ENCODE measurements at regions not wholly inside any gene's neighbourhood (a gene's known extent, or its start where the extent isn't known, plus 50 kb on each side); places are given as distances from the start of the nearest gene placed in this dataset.

- Histone ChIP-seq H3K36me3 (replicated peaks in 1 of 2; ENCODE audit: insufficient read depth in 1 of 2, low read depth in 2 of 2) (no peaks in the 10 kb centered on the region), H3K27ac (no peak overlapping the region), H3K27me3 (no peaks in the 10 kb centered on the region), H3K4me3 (no peak overlapping the region), H3K9me3 (no peaks in the 10 kb centered on the region), H3K4me1 (peaks cover 14% of the 10 kb centered on the region)
- TF ChIP-seq CTCF (IDR thresholded peaks at IDR 0.05) = no peak
- TF ChIP-seq POLR2A (IDR thresholded peaks at IDR 0.05) = no peak
- DNase-seq (no peak), ATAC-seq (no peak)
- intact Hi-C loops (cut with DNase I) = no loop called here
- WGBS, 2 donors = 91 to 94% methylated on average over 11 of the region's 11 CpGs
These were observed 224.4 kb downstream of the TM9SF2 start for GRCh38 chr13:99725644-99726043.

GRCh38 chr13:99724633-99725517 lies 223.6 kb downstream of the TM9SF2 start:
- no peak for DNase-seq
- Histone ChIP-seq H3K27ac (no peak overlapping the region), H3K4me1 (peaks cover 14% of the 10 kb centered on the region), H3K4me3 (no peak overlapping the region), H3K36me3 (replicated peaks in 1 of 2; ENCODE audit: insufficient read depth in 1 of 2, low read depth in 2 of 2) (no peaks in the 10 kb centered on the region), H3K27me3 (no peaks in the 10 kb centered on the region), H3K9me3 (no peaks in the 10 kb centered on the region)
- TF ChIP-seq POLR2A (IDR thresholded peaks at IDR 0.05) = no peak
- no peak for TF ChIP-seq CTCF (IDR thresholded peaks at IDR 0.05)
- intact Hi-C loops (cut with DNase I) = no loop called here
- ATAC-seq = no peak
- WGBS, 2 donors = 95% methylated on average over 16 of the region's 16 CpGs

- intact Hi-C loops (cut with DNase I) = no loop called here
- peaks cover 14% of the 10 kb centered on the region for H3K4me1 ChIP-seq
These were observed 222.6 kb downstream of the TM9SF2 start for GRCh38 chr13:99723878-99724277.

GRCh38 chr13:99722931-99723330 lies 221.7 kb downstream of the TM9SF2 start:
- Histone ChIP-seq H3K4me1 (peaks cover 14% of the 10 kb centered on the region), H3K27ac (no peak overlapping the region), H3K36me3 (replicated peaks in 1 of 2; ENCODE audit: insufficient read depth in 1 of 2, low read depth in 2 of 2) (no peaks in the 10 kb centered on the region), H3K27me3 (no peaks in the 10 kb centered on the region), H3K4me3 (no peak overlapping the region), H3K9me3 (no peaks in the 10 kb centered on the region)
- peak; percentile 15 to 46 (median 22) for DNase-seq
- intact Hi-C loops (cut with DNase I) = no loop called here
- peak; percentile 53 for ATAC-seq
- TF ChIP-seq CTCF (IDR thresholded peaks at IDR 0.05) (no peak), POLR2A (IDR thresholded peaks at IDR 0.05) (no peak)
- WGBS, 2 donors = 13 to 17% methylated on average over 7 of the region's 7 CpGs

More at GRCh38 chr13:99723878-99724277, 222.6 kb downstream of the TM9SF2 start:
- WGBS, 2 donors = 88 to 91% methylated on average over 3 of the region's 3 CpGs
- Histone ChIP-seq H3K9me3 (no peaks in the 10 kb centered on the region), H3K4me3 (no peak overlapping the region), H3K27me3 (no peaks in the 10 kb centered on the region), H3K36me3 (replicated peaks in 1 of 2; ENCODE audit: insufficient read depth in 1 of 2, low read depth in 2 of 2) (no peaks in the 10 kb centered on the region), H3K27ac (no peak overlapping the region)
- ATAC-seq (no peak), DNase-seq (no peak)
- TF ChIP-seq POLR2A (IDR thresholded peaks at IDR 0.05) (no peak), CTCF (IDR thresholded peaks at IDR 0.05) (no peak)
